ENCODE measurements at regions not wholly inside any gene's neighbourhood (a gene's known extent, or its start where the extent isn't known, plus 50 kb on each side); places are given as distances from the start of the nearest gene placed in this dataset.
"Not testable (repeated sequence)": the region's sequence is repeated elsewhere in the genome, so short reads cannot be mapped to it uniquely, and the experiment has no call there.

GRCh38 chr4:187075514-187075913 lies 351.9 kb upstream of the FAT1 start:
- no peak for DNase-seq

- DNase-seq: no peak
These were observed 354.2 kb upstream of the FAT1 start for GRCh38 chr4:187077744-187078401.

GRCh38 chr4:187084701-187085100 lies 361.0 kb upstream of the FAT1 start:
- DNase-seq: no peak

- no peak for DNase-seq
These were observed 361.7 kb upstream of the FAT1 start for GRCh38 chr4:187085339-187085738.

GRCh38 chr4:187086151-187086550 lies 362.5 kb upstream of the FAT1 start:
- no peak for DNase-seq

- no peak for DNase-seq
These were observed 364.6 kb upstream of the FAT1 start for GRCh38 chr4:187088070-187088799.

GRCh38 chr4:187090401-187090800 lies 366.7 kb upstream of the FAT1 start:
- no peak for DNase-seq

- DNase-seq: not testable (repeated sequence)
These were observed 367.2 kb upstream of the FAT1 start for GRCh38 chr4:187090832-187091231.

- DNase-seq: no peak
These were observed 370.5 kb upstream of the FAT1 start for GRCh38 chr4:187094144-187094543.

- no peak for DNase-seq
These were observed 374.8 kb upstream of the FAT1 start for GRCh38 chr4:187098429-187098828.

- DNase-seq: peak; percentile 14
These were observed 379.7 kb upstream of the FAT1 start for GRCh38 chr4:187103351-187103750.

GRCh38 chr4:187108845-187109244 lies 385.2 kb upstream of the FAT1 start:
- no peak for DNase-seq

- DNase-seq: no peak
These were observed 386.0 kb upstream of the FAT1 start for GRCh38 chr4:187109636-187110035.

- DNase-seq: no peak
These were observed 394.5 kb upstream of the FAT1 start for GRCh38 chr4:187118166-187118565.

- no peak for DNase-seq
These were observed 395.0 kb upstream of the FAT1 start for GRCh38 chr4:187118602-187119120.

- no peak for DNase-seq
These were observed 400.7 kb upstream of the FAT1 start for GRCh38 chr4:187124331-187124730.

- DNase-seq: no peak
These were observed 401.4 kb upstream of the FAT1 start for GRCh38 chr4:187125062-187125461.

- DNase-seq: no peak
These were observed 403.8 kb upstream of the FAT1 start for GRCh38 chr4:187127456-187127855.

- DNase-seq: no peak
These were observed 404.6 kb upstream of the FAT1 start for GRCh38 chr4:187128222-187128621.

- DNase-seq: no peak
These were observed 405.3 kb upstream of the FAT1 start for GRCh38 chr4:187128976-187129375.

- DNase-seq: not testable (repeated sequence)
These were observed 408.2 kb upstream of the FAT1 start for GRCh38 chr4:187131826-187132225.

- no peak for DNase-seq
These were observed 412.2 kb upstream of the FAT1 start for GRCh38 chr4:187135878-187136277.

- DNase-seq: no peak
These were observed 415.5 kb upstream of the FAT1 start for GRCh38 chr4:187139141-187139540.

- DNase-seq: no peak
These were observed 417.4 kb upstream of the FAT1 start for GRCh38 chr4:187141101-187141500.
